ENCODE measurements at regions not wholly inside any gene's neighbourhood (a gene's known extent, or its start where the extent isn't known, plus 50 kb on each side); places are given as distances from the start of the nearest gene placed in this dataset.

DNA sequence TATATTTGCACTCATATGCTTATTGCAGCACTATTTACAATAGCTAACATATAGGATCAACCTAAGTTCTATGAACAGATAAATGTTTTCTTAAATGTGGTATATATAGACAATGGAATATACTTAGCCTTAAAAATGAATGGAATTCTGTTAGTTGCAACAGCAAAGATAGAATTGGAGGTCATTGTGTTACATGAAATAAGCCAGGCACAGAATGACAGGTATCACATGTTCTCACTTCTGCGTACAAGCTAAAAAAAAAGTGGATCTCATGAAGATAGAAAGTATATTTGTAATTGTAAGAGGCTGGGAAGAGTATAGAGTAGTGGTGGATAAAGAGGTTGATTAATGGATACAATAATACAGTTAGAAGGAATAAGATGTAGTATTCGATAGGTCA lies 255.5 kb upstream of the SETBP1 start:
- Histone ChIP-seq H3K27me3 (ENCODE audit: insufficient read depth, low read depth) (no peaks in the 10 kb centered on the region), H3K4me1 (ENCODE audit: low read depth, poor library complexity, severe bottlenecking) (no peaks in the 10 kb centered on the region), H4K20me1 (ENCODE audit: insufficient read depth) (no peaks in the 10 kb centered on the region), H3K79me2 (ENCODE audit: insufficient read depth, low read depth) (no peaks in the 10 kb centered on the region), H3K9ac (no peak overlapping the region), H3K36me3 (ENCODE audit: insufficient read depth) (no peaks in the 10 kb centered on the region), H3K27ac (no peak overlapping the region), H2AFZ (ENCODE audit: low read depth) (no peak overlapping the region), H3K4me3 (IDR thresholded peaks at IDR 0.05; ENCODE audit: insufficient read depth, low read depth, low read length) (no peak overlapping the region), H3K4me2 (no peak overlapping the region)
- TF ChIP-seq, protein P1, sequence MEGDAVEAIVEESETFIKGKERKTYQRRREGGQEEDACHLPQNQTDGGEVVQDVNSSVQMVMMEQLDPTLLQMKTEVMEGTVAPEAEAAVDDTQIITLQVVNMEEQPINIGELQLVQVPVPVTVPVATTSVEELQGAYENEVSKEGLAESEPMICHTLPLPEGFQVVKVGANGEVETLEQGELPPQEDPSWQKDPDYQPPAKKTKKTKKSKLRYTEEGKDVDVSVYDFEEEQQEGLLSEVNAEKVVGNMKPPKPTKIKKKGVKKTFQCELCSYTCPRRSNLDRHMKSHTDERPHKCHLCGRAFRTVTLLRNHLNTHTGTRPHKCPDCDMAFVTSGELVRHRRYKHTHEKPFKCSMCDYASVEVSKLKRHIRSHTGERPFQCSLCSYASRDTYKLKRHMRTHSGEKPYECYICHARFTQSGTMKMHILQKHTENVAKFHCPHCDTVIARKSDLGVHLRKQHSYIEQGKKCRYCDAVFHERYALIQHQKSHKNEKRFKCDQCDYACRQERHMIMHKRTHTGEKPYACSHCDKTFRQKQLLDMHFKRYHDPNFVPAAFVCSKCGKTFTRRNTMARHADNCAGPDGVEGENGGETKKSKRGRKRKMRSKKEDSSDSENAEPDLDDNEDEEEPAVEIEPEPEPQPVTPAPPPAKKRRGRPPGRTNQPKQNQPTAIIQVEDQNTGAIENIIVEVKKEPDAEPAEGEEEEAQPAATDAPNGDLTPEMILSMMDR (conservative IDR thresholded peaks at IDR 0.05; ENCODE audit: low read depth, low read length) = no peak

DNA sequence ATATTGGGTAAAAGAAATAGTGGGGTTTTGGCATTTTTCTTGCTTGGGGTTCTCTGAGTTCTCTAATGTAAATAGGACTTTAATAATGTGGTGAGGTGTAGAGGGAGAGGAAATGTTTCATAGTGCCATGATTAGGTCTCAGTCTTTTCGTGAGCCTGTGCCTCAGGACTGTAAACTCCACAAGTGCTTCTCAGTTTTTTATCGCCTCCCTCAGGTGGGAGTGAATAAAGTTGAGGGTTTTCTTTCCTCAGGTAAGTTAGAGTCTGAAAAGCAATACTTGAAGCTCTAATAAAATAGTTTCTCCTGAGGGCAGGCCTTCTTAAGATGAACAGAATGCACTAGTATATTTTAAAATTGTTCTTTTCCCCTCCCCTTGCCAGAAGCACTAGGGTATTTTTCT lies 243.1 kb upstream of the SETBP1 start:
- no peaks in the 10 kb centered on the region for H3K4me1 ChIP-seq (ENCODE audit: low read depth, poor library complexity, severe bottlenecking)
- no peak overlapping the region for H2AFZ ChIP-seq (ENCODE audit: low read depth)
- no peaks in the 10 kb centered on the region for H3K27me3 ChIP-seq (ENCODE audit: insufficient read depth, low read depth)
- no peak overlapping the region for H3K4me3 ChIP-seq (IDR thresholded peaks at IDR 0.05; ENCODE audit: insufficient read depth, low read depth, low read length)
- TF ChIP-seq, protein P1 (conservative IDR thresholded peaks at IDR 0.05; ENCODE audit: low read depth, low read length) = no peak
- H3K36me3 ChIP-seq (ENCODE audit: insufficient read depth) = no peaks in the 10 kb centered on the region
- no peak overlapping the region for H3K9ac ChIP-seq
- no peaks in the 10 kb centered on the region for H4K20me1 ChIP-seq (ENCODE audit: insufficient read depth)
- H3K79me2 ChIP-seq (ENCODE audit: insufficient read depth, low read depth) = no peaks in the 10 kb centered on the region
- H3K27ac ChIP-seq = no peak overlapping the region
- no peak overlapping the region for H3K4me2 ChIP-seq

DNA sequence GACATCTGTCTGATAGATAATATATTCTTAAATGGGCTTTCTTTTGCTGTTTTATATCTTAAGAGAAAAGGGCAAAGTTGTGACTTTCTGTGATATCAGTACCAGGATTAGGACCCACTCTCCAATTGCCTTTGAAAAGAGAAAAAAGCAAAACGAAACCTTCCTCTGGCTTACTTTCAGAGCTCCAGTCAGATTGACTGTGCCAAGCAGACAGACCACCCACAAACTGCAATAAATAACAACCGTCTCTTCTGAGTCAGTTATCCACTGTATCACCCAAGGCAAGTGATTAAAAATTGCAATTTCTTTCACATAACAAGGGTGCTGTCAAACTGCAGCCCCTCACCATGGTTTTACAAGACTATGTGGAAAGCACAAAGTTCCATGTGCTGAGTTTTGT lies 230.5 kb upstream of the SETBP1 start:
- Histone ChIP-seq H4K20me1 (ENCODE audit: insufficient read depth) (no peaks in the 10 kb centered on the region), H3K79me2 (ENCODE audit: insufficient read depth, low read depth) (no peaks in the 10 kb centered on the region), H3K4me1 (ENCODE audit: low read depth, poor library complexity, severe bottlenecking) (no peaks in the 10 kb centered on the region), H3K4me2 (no peak overlapping the region), H3K4me3 (IDR thresholded peaks at IDR 0.05; ENCODE audit: insufficient read depth, low read depth, low read length) (no peak overlapping the region), H3K27me3 (ENCODE audit: insufficient read depth, low read depth) (no peaks in the 10 kb centered on the region), H3K27ac (no peak overlapping the region), H2AFZ (ENCODE audit: low read depth) (no peak overlapping the region), H3K36me3 (ENCODE audit: insufficient read depth) (no peaks in the 10 kb centered on the region), H3K9ac (no peak overlapping the region)
- TF ChIP-seq, protein P1 (conservative IDR thresholded peaks at IDR 0.05; ENCODE audit: low read depth, low read length) = no peak

GRCh38 chr18:44452346-44452745 lies 228.3 kb upstream of the SETBP1 start:
- H3K36me3 ChIP-seq (ENCODE audit: insufficient read depth) = no peaks in the 10 kb centered on the region
- no peak overlapping the region for H3K4me2 ChIP-seq
- no peaks in the 10 kb centered on the region for H3K27me3 ChIP-seq (ENCODE audit: insufficient read depth, low read depth)
- no peaks in the 10 kb centered on the region for H3K79me2 ChIP-seq (ENCODE audit: insufficient read depth, low read depth)
- TF ChIP-seq, protein P1 (conservative IDR thresholded peaks at IDR 0.05; ENCODE audit: low read depth, low read length) = no peak
- H4K20me1 ChIP-seq (ENCODE audit: insufficient read depth) = no peaks in the 10 kb centered on the region
- H3K4me1 ChIP-seq (ENCODE audit: low read depth, poor library complexity, severe bottlenecking) = no peaks in the 10 kb centered on the region
- H3K4me3 ChIP-seq (IDR thresholded peaks at IDR 0.05; ENCODE audit: insufficient read depth, low read depth, low read length) = no peak overlapping the region
- H2AFZ ChIP-seq (ENCODE audit: low read depth) = no peak overlapping the region
- H3K9ac ChIP-seq = no peak overlapping the region
- no peak overlapping the region for H3K27ac ChIP-seq

DNA sequence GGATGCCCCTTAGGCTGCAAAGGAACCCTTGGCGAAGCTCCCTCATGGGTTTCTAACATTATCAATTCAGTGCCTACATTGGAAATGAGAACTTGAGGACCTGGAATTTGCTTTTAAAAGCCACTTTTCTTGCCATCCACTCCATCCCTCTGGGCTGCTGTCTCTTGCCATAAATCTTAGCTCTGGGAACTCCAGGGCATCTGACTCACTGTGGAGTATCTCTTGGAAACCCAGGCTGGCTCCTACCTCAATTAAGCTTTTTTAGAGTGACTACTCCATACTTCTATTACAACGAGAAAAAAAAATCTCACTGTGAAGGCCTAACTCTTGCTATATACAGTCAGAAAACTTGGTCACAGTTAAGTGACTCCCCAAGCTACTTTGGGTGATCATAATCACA lies 227.2 kb upstream of the SETBP1 start:
- no peaks in the 10 kb centered on the region for H3K79me2 ChIP-seq (ENCODE audit: insufficient read depth, low read depth)
- H3K4me2 ChIP-seq = no peak overlapping the region
- no peaks in the 10 kb centered on the region for H3K36me3 ChIP-seq (ENCODE audit: insufficient read depth)
- H3K4me3 ChIP-seq (IDR thresholded peaks at IDR 0.05; ENCODE audit: insufficient read depth, low read depth, low read length) = no peak overlapping the region
- no peaks in the 10 kb centered on the region for H3K27me3 ChIP-seq (ENCODE audit: insufficient read depth, low read depth)
- no peak overlapping the region for H2AFZ ChIP-seq (ENCODE audit: low read depth)
- no peak overlapping the region for H3K9ac ChIP-seq
- H4K20me1 ChIP-seq (ENCODE audit: insufficient read depth) = no peaks in the 10 kb centered on the region
- TF ChIP-seq, protein P1 (conservative IDR thresholded peaks at IDR 0.05; ENCODE audit: low read depth, low read length) = no peak
- H3K27ac ChIP-seq = no peak overlapping the region
- H3K4me1 ChIP-seq (ENCODE audit: low read depth, poor library complexity, severe bottlenecking) = no peaks in the 10 kb centered on the region

Data from KMS-11 (cell line).